Smooth muscle cell (in vitro differentiated cells): ENCODE measurements at regions not wholly inside any gene's neighbourhood (a gene's known extent, or its start where the extent isn't known, plus 50 kb on each side); places are given as distances from the start of the nearest gene placed in this dataset.

Source experiments
- DNase-seq: peaks from one replicate; lab custom pipeline; 2025; ENCODE audit not compliant: unreplicated experiment; lab: John Stamatoyannopoulos, UW
- H2AFZ ChIP-seq: fragments of 200-600 bp; sonication (generic); 2 replicates; pipeline ENCODE4 v1.6.0; 2016; ENCODE audit warnings: antibody characterized with exemption, low read depth, mild to moderate bottlenecking
- H3F3A ChIP-seq: fragments of 200-600 bp; sonication (generic); 2 replicates; pipeline ENCODE4 v1.6.0; 2017; ENCODE audit warnings: antibody characterized with exemption, low read depth
- H3K27ac ChIP-seq: fragments of 200-600 bp; sonication (generic); 2 replicates; pipeline ENCODE4 v1.5.1; 2016; ENCODE audit warnings: low read depth, mild to moderate bottlenecking
- H3K27me3 ChIP-seq: fragments of 200-600 bp; sonication (generic); 2 replicates; pipeline ENCODE4 v1.6.1; 2016; ENCODE audit warnings: low read depth, mild to moderate bottlenecking
- H3K36me3 ChIP-seq: fragments of 200-600 bp; sonication (generic); 2 replicates; pipeline ENCODE4 v1.5.1; 2016; ENCODE audit warnings: low read depth
- H3K4me1 ChIP-seq: fragments of 200-600 bp; sonication (generic); 2 replicates; pipeline ENCODE4 v1.5.1; 2016; ENCODE audit warnings: low read depth
- H3K4me2 ChIP-seq: fragments of 200-600 bp; sonication (generic); 2 replicates; pipeline ENCODE4 v1.6.0; 2016; ENCODE audit warnings: mild to moderate bottlenecking
- H3K4me3 ChIP-seq: fragments of 200-600 bp; sonication (generic); 2 replicates; pipeline ENCODE4 v1.5.1; 2016; ENCODE audit warnings: mild to moderate bottlenecking
- H3K79me2 ChIP-seq: fragments of 200-600 bp; sonication (generic); 2 replicates; pipeline ENCODE4 v1.6.0; 2016; ENCODE audit warnings: low read depth, mild to moderate bottlenecking
- H3K9ac ChIP-seq: fragments of 200-600 bp; sonication (generic); 2 replicates; pipeline ENCODE4 v1.6.0; 2016; ENCODE audit warnings: low read depth
- H3K9me3 ChIP-seq: fragments of 200-600 bp; sonication (generic); replicated peaks from 2 replicates; pipeline ENCODE4 v1.5.1; 2016; ENCODE audit warnings: low read depth
- H4K20me1 ChIP-seq: fragments of 200-600 bp; sonication (generic); 2 replicates; pipeline ENCODE4 v1.6.0; 2016; ENCODE audit warnings: low read depth
- WGBS: methylation state at CpG from one replicate; pipeline ENCODE4 v1.1.7; 2016; ENCODE audit warnings: low lambda C conversion rate; 5-methylcytosine and 5-hydroxymethylcytosine counted together
- TF ChIP-seq, protein P1 (sequence below): fragments of 200-600 bp; sonication (generic); IDR thresholded peaks from 2 replicates; pipeline ENCODE4 v1.5.1; 2017; ENCODE audit warnings: borderline replicate concordance, mild to moderate bottlenecking, antibody characterized with exemption; ENCODE audit not compliant: insufficient read depth, poor library complexity, severe bottlenecking

DNA sequence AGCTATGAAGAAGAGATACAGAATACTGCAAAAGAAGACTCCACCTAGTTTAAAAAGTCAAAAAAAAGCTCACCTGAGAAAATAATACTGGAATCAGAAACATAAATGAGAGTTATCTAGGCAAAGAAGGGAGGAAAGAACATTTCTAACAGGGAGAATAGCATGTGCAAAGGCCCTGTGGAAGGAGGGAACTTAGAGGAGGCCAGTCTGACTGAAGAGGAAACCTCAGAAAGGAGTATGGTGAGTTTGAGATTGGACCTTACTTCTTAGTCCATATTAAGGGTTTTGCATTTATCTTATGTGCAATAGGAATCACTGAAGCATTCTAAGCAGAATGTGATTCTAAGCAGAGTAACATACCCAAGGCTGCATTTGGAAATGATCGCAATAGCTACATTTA, 193.2 kb downstream of the LNPK start:
- WGBS: 100% methylated on average over 1 of the region's 1 CpG

GRCh38 chr2:175808078-175808477, 194.0 kb downstream of the LNPK start:
- Histone ChIP-seq H3K4me1 (peaks cover 17% of the 10 kb centered on the region), H3K4me3 (no peak overlapping the region), H4K20me1 (peaks cover 30% of the 10 kb centered on the region), H3K27ac (no peak overlapping the region), H3K36me3 (no peaks in the 10 kb centered on the region), H3K79me2 (no peaks in the 10 kb centered on the region), H3K9me3 (no peaks in the 10 kb centered on the region), H2AFZ (no peak overlapping the region), H3K9ac (no peak overlapping the region), H3F3A (peaks cover 21% of the 10 kb centered on the region), H3K27me3 (peaks cover 62% of the 10 kb centered on the region), H3K4me2 (peak overlapping the region; percentile 43)
- TF ChIP-seq, protein P1, sequence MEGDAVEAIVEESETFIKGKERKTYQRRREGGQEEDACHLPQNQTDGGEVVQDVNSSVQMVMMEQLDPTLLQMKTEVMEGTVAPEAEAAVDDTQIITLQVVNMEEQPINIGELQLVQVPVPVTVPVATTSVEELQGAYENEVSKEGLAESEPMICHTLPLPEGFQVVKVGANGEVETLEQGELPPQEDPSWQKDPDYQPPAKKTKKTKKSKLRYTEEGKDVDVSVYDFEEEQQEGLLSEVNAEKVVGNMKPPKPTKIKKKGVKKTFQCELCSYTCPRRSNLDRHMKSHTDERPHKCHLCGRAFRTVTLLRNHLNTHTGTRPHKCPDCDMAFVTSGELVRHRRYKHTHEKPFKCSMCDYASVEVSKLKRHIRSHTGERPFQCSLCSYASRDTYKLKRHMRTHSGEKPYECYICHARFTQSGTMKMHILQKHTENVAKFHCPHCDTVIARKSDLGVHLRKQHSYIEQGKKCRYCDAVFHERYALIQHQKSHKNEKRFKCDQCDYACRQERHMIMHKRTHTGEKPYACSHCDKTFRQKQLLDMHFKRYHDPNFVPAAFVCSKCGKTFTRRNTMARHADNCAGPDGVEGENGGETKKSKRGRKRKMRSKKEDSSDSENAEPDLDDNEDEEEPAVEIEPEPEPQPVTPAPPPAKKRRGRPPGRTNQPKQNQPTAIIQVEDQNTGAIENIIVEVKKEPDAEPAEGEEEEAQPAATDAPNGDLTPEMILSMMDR: no peak
- no peak for DNase-seq
- WGBS: 65% methylated on average over 1 of the region's 1 CpG

More for the DNA sequence above, 193.2 kb downstream of the LNPK start:
- Histone ChIP-seq H3K9me3 (no peaks in the 10 kb centered on the region), H3K4me2 (no peak overlapping the region), H3K4me1 (peaks cover 17% of the 10 kb centered on the region), H2AFZ (no peak overlapping the region), H3K27me3 (peaks cover 55% of the 10 kb centered on the region), H3K9ac (no peak overlapping the region), H3K36me3 (no peaks in the 10 kb centered on the region), H3K4me3 (no peak overlapping the region), H3K27ac (no peak overlapping the region), H3K79me2 (no peaks in the 10 kb centered on the region), H3F3A (peaks cover 21% of the 10 kb centered on the region), H4K20me1 (peaks cover 30% of the 10 kb centered on the region)
- TF ChIP-seq, protein P1: no peak
- no peak for DNase-seq

GRCh38 chr2:175807031-175807873, 194.8 kb downstream of the LNPK start:
- Histone ChIP-seq H4K20me1 (peaks cover 30% of the 10 kb centered on the region), H3K9ac (no peak overlapping the region), H3K27me3 (peaks cover 64% of the 10 kb centered on the region), H3K27ac (no peak overlapping the region), H2AFZ (no peak overlapping the region), H3K36me3 (no peaks in the 10 kb centered on the region), H3K4me2 (peak overlapping the region; percentile 43), H3K4me3 (no peak overlapping the region), H3K4me1 (peaks cover 17% of the 10 kb centered on the region), H3K79me2 (no peaks in the 10 kb centered on the region), H3K9me3 (no peaks in the 10 kb centered on the region), H3F3A (peaks cover 21% of the 10 kb centered on the region)
- TF ChIP-seq, protein P1: no peak
- WGBS: 5% methylated on average over 5 of the region's 5 CpGs
- peak; percentile 3 for DNase-seq
